IPS DF 6.9 (cell line): ENCODE measurements at regions not wholly inside any gene's neighbourhood (a gene's known extent, or its start where the extent isn't known, plus 50 kb on each side); places are given as distances from the start of the nearest gene placed in this dataset.

Source experiments
- DNase-seq: peaks from one replicate; pipeline ENCODE4 v3.0.0-alpha.2; 2013; ENCODE audit warnings: low read depth, low spot score
- H3K27ac ChIP-seq: one replicate; pipeline ENCODE4 v1.5.1; 2013; ENCODE audit warnings: low read length, control low read depth
- H3K27me3 ChIP-seq: 2 replicates; pipeline ENCODE4 v1.6.1; 2013; ENCODE audit warnings: mild to moderate bottlenecking, low read length; ENCODE audit not compliant: control insufficient read depth, insufficient read depth
- H3K36me3 ChIP-seq: 2 replicates; pipeline ENCODE4 v1.6.1; 2013; ENCODE audit warnings: low read length; ENCODE audit not compliant: control insufficient read depth, insufficient read depth
- H3K4me1 ChIP-seq: 2 replicates; pipeline ENCODE4 v1.6.1; 2013; ENCODE audit warnings: low read length; ENCODE audit not compliant: control insufficient read depth, insufficient read depth
- H3K4me3 ChIP-seq: 2 replicates; pipeline ENCODE4 v1.5.1; 2013; ENCODE audit warnings: mild to moderate bottlenecking, low read length
- H3K9me3 ChIP-seq: 2 replicates; pipeline ENCODE4 v1.6.1; 2013; ENCODE audit warnings: low read length, inconsistent platforms; ENCODE audit not compliant: control insufficient read depth, insufficient read depth
- WGBS: extraction: QIAGEN DNeasy Blood & Tissue Kit; methylation state at CpG from one replicate; pipeline ENCODE4 v1.1.7; 2013; ENCODE audit warnings: mixed read lengths, missing lambda C conversion rate; ENCODE audit not compliant: insufficient read length, insufficient coverage; 5-methylcytosine and 5-hydroxymethylcytosine counted together

DNA sequence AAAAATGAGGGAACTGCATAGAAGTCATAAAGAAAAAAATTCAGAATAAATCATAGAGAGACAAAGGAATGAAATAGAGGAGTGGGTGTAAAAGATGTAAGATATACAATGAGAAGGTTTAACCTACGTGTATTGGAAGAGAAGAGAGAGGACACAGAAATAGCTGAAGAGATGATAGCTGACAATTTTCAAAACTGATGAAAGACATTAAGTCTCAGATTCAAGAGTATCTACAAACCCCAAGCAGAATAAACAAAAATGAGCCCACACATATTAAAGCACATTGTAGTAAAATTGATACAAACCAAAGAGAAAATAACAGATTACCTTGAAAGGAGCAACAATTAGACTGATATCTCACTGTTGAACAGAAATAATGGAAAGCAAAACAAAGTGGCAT is 107.9 kb upstream of the PRNP start:
- WGBS, result 100% methylated on average over 1 of the region's 1 CpG
- no peak for DNase-seq
- H3K4me3 ChIP-seq, result no peak overlapping the region
- no peaks in the 10 kb centered on the region for H3K4me1 ChIP-seq
- no peak overlapping the region for H3K27ac ChIP-seq
- peaks cover 5% of the 10 kb centered on the region; the same call in 1 of the 2 replicates for H3K27me3 ChIP-seq
- H3K36me3 ChIP-seq, result no peaks in the 10 kb centered on the region
- no peaks in the 10 kb centered on the region for H3K9me3 ChIP-seq

- WGBS, result no CpG with 5 or more reads among the region's 3 CpGs
- Histone ChIP-seq H3K4me1 (no peaks in the 10 kb centered on the region), H3K4me3 (no peak overlapping the region), H3K27ac (no peak overlapping the region), H3K36me3 (no peaks in the 10 kb centered on the region), H3K27me3 (no peaks in the 10 kb centered on the region), H3K9me3 (no peaks in the 10 kb centered on the region)
- DNase-seq, result no peak
These were observed 111.9 kb upstream of the PRNP start for GRCh38 chr20:4574356-4574690.

GRCh38 chr20:4573564-4574355 is 112.5 kb upstream of the PRNP start:
- Histone ChIP-seq H3K27me3 (no peaks in the 10 kb centered on the region), H3K9me3 (no peaks in the 10 kb centered on the region), H3K4me1 (no peaks in the 10 kb centered on the region), H3K4me3 (no peak overlapping the region), H3K27ac (no peak overlapping the region), H3K36me3 (no peaks in the 10 kb centered on the region)
- no peak for DNase-seq
- no CpG with 5 or more reads among the region's 8 CpGs for WGBS

DNA sequence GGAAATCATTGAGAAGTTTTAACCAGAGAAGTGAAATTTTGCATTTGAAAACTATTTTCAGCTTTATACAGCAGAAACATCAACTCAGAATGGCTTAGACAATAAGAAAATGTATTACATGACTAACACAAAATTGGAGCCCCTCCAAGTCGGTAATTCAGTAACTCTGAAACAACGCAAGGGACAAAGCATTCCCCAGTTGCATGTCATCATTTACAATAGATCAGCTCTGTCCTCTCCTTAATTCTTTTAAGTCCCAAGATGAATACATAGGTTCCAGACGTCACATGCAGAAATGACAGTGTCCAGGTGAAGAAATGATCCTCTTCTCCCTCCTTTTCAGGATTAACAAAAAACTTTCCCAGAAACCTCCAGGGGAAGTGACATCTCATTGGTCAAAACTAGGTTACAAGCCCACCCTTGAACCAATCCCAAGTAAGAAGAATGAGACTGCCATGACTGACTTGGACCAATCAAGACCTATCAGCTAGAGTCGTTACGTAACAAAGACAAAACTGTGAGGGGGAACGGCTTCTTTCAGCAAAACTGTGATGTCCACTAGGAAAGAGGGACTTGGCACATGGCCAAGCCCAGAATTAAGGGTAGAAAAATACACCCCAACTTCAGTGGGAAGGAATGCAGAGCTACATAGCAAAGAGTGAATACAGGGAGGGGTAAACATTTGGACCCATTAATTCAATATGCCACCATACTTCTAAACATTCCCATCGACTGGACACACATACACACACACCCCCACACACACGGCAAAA is 114.3 kb upstream of the PRNP start:
- Histone ChIP-seq H3K27ac (no peak overlapping the region), H3K27me3 (no peaks in the 10 kb centered on the region), H3K4me3 (no peak overlapping the region), H3K9me3 (no peaks in the 10 kb centered on the region), H3K4me1 (no peaks in the 10 kb centered on the region), H3K36me3 (no peaks in the 10 kb centered on the region)
- DNase-seq, result no peak
- no CpG with 5 or more reads among the region's 8 CpGs for WGBS

- H3K27ac ChIP-seq, result no peak overlapping the region
- H3K4me3 ChIP-seq, result no peak overlapping the region
- H3K27me3 ChIP-seq, result no peaks in the 10 kb centered on the region
- DNase-seq, result no peak
- no CpG with 5 or more reads among the region's 3 CpGs for WGBS
- H3K36me3 ChIP-seq, result no peaks in the 10 kb centered on the region
- no peaks in the 10 kb centered on the region for H3K4me1 ChIP-seq
- no peaks in the 10 kb centered on the region for H3K9me3 ChIP-seq
These were observed 116.4 kb upstream of the PRNP start for GRCh38 chr20:4569865-4570264.

DNA sequence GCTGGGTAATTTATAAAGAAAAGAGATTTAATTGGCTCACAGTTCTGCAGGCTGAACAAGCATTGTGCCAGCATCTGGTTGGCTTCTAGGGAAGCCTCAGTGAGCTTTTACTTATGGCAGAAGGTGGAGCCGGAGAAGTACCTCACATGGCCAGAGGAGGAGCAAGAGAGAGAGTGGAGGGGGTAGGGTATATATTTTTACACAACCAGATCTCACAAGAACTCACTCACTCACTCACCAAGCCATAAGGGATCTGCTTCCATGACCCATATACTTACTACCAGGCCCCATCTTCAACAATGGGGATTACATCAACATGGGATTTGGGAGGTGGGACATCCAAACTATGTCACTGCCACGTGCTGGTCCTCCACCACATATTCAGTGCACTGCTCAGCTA is 117.2 kb upstream of the PRNP start:
- DNase-seq, result no peak
- Histone ChIP-seq H3K4me1 (no peaks in the 10 kb centered on the region), H3K9me3 (no peaks in the 10 kb centered on the region), H3K27ac (no peak overlapping the region), H3K36me3 (no peaks in the 10 kb centered on the region), H3K4me3 (no peak overlapping the region), H3K27me3 (no peaks in the 10 kb centered on the region)
- WGBS, result no CpG with 5 or more reads among the region's 2 CpGs

- no peaks in the 10 kb centered on the region for H3K9me3 ChIP-seq
- no peak overlapping the region for H3K27ac ChIP-seq
- no peaks in the 10 kb centered on the region for H3K4me1 ChIP-seq
- H3K27me3 ChIP-seq, result no peaks in the 10 kb centered on the region
- DNase-seq, result no peak
- H3K36me3 ChIP-seq, result no peaks in the 10 kb centered on the region
- WGBS, result no CpG with 5 or more reads among the region's 4 CpGs
- H3K4me3 ChIP-seq, result no peak overlapping the region
These were observed 117.8 kb upstream of the PRNP start for GRCh38 chr20:4568361-4568959.

- WGBS, result no CpG with 5 or more reads among the region's 2 CpGs
- no peak for DNase-seq
- H3K9me3 ChIP-seq, result no peaks in the 10 kb centered on the region
- H3K27ac ChIP-seq, result no peak overlapping the region
- no peaks in the 10 kb centered on the region for H3K27me3 ChIP-seq
- H3K4me3 ChIP-seq, result no peak overlapping the region
- H3K36me3 ChIP-seq, result no peaks in the 10 kb centered on the region
- H3K4me1 ChIP-seq, result no peaks in the 10 kb centered on the region
These were observed 119.1 kb upstream of the PRNP start for GRCh38 chr20:4567170-4567569.

DNA sequence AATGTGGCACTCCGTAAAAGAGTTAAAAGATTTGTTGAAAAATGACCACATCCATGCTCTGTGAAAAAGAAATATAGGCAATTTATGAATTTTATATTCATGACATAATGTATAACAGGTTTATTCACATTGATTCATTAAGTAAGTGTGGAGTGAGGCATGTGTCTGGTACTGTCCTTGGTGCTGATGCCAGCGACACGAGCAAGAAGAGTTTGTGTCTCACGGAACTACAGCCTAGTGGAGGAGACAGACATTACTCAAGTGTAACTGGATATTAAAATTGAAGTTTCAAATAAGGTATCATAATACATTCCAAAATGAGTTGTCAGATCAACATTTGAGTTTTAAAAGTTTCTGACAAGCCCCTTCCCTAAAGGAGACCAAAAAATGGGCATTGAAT is 122.7 kb upstream of the PRNP start:
- peak; percentile 27 for DNase-seq
- WGBS, result no CpG with 5 or more reads among the region's 4 CpGs
- H3K4me1 ChIP-seq, result no peaks in the 10 kb centered on the region
- no peaks in the 10 kb centered on the region for H3K27me3 ChIP-seq
- no peak overlapping the region for H3K27ac ChIP-seq
- H3K4me3 ChIP-seq, result no peak overlapping the region
- no peaks in the 10 kb centered on the region for H3K36me3 ChIP-seq
- H3K9me3 ChIP-seq, result no peaks in the 10 kb centered on the region

- no peak for DNase-seq
- Histone ChIP-seq H3K27ac (no peak overlapping the region), H3K27me3 (no peaks in the 10 kb centered on the region), H3K4me1 (no peaks in the 10 kb centered on the region), H3K4me3 (no peak overlapping the region), H3K9me3 (no peaks in the 10 kb centered on the region), H3K36me3 (no peaks in the 10 kb centered on the region)
These were observed 123.2 kb upstream of the PRNP start for GRCh38 chr20:4563031-4563430.
